IPS-18c (cell line): ENCODE measurements at regions not wholly inside any gene's neighbourhood (a gene's known extent, or its start where the extent isn't known, plus 50 kb on each side); places are given as distances from the start of the nearest gene placed in this dataset.

ENCODE experiments used
- H3K4me3 ChIP-seq: 2 replicates; pipeline ENCODE4 v1.7.0; 2013; ENCODE audit warnings: low read depth, mild to moderate bottlenecking, low read length, moderate library complexity; ENCODE audit not compliant: insufficient read depth
- H3K9me3 ChIP-seq: one replicate; pipeline ENCODE4 v1.6.1; 2013; ENCODE audit warnings: mild to moderate bottlenecking, low read length, moderate library complexity; ENCODE audit not compliant: control insufficient read depth, insufficient read depth

GRCh38 chr2:134104754-134105153, 149.1 kb upstream of the MGAT5 start:
- H3K4me3 ChIP-seq = no peak overlapping the region
- H3K9me3 ChIP-seq = no peaks in the 10 kb centered on the region

GRCh38 chr2:134107402-134107801, 146.5 kb upstream of the MGAT5 start:
- Histone ChIP-seq H3K9me3 (no peaks in the 10 kb centered on the region), H3K4me3 (no peak overlapping the region)

GRCh38 chr2:134108113-134108512, 145.8 kb upstream of the MGAT5 start:
- H3K4me3 ChIP-seq = no peak overlapping the region
- H3K9me3 ChIP-seq = no peaks in the 10 kb centered on the region

GRCh38 chr2:134109246-134109645, 144.6 kb upstream of the MGAT5 start:
- Histone ChIP-seq H3K4me3 (no peak overlapping the region), H3K9me3 (no peaks in the 10 kb centered on the region)

GRCh38 chr2:134109725-134110124, 144.1 kb upstream of the MGAT5 start:
- Histone ChIP-seq H3K4me3 (no peak overlapping the region), H3K9me3 (no peaks in the 10 kb centered on the region)

GRCh38 chr2:134110532-134110931, 143.3 kb upstream of the MGAT5 start:
- Histone ChIP-seq H3K9me3 (no peaks in the 10 kb centered on the region), H3K4me3 (no peak overlapping the region)

- no peaks in the 10 kb centered on the region for H3K9me3 ChIP-seq
These were observed 136.2 kb upstream of the MGAT5 start for GRCh38 chr2:134117676-134118075.

GRCh38 chr2:134118279-134119116, 135.4 kb upstream of the MGAT5 start:
- H3K9me3 ChIP-seq = no peaks in the 10 kb centered on the region
- no peak overlapping the region for H3K4me3 ChIP-seq

More at GRCh38 chr2:134117676-134118075, 136.2 kb upstream of the MGAT5 start:
- no peak overlapping the region for H3K4me3 ChIP-seq

- Histone ChIP-seq H3K4me3 (peak overlapping the region; percentile 88), H3K9me3 (no peaks in the 10 kb centered on the region)
These were observed 134.7 kb upstream of the MGAT5 start for GRCh38 chr2:134119117-134119712.

GRCh38 chr2:134119713-134120405, 134.0 kb upstream of the MGAT5 start:
- Histone ChIP-seq H3K9me3 (no peaks in the 10 kb centered on the region), H3K4me3 (peak overlapping the region; percentile 88)

GRCh38 chr2:134120406-134120732, 133.5 kb upstream of the MGAT5 start:
- no peaks in the 10 kb centered on the region for H3K9me3 ChIP-seq
- H3K4me3 ChIP-seq = peak overlapping the region; percentile 88

- Histone ChIP-seq H3K4me3 (peak overlapping the region; percentile 88), H3K9me3 (no peaks in the 10 kb centered on the region)
These were observed 132.9 kb upstream of the MGAT5 start for GRCh38 chr2:134120733-134121630.

GRCh38 chr2:134122610-134123009, 131.3 kb upstream of the MGAT5 start:
- no peaks in the 10 kb centered on the region for H3K9me3 ChIP-seq
- no peak overlapping the region for H3K4me3 ChIP-seq

- Histone ChIP-seq H3K4me3 (no peak overlapping the region), H3K9me3 (no peaks in the 10 kb centered on the region)
These were observed 130.5 kb upstream of the MGAT5 start for GRCh38 chr2:134123332-134123731.

- no peaks in the 10 kb centered on the region for H3K9me3 ChIP-seq
- no peak overlapping the region for H3K4me3 ChIP-seq
These were observed 129.7 kb upstream of the MGAT5 start for GRCh38 chr2:134124047-134124753.

- Histone ChIP-seq H3K4me3 (no peak overlapping the region), H3K9me3 (no peaks in the 10 kb centered on the region)
These were observed 126.4 kb upstream of the MGAT5 start for GRCh38 chr2:134127496-134127895.

GRCh38 chr2:134128746-134129145, 125.1 kb upstream of the MGAT5 start:
- H3K4me3 ChIP-seq = no peak overlapping the region
- H3K9me3 ChIP-seq = no peaks in the 10 kb centered on the region
